ENCODE measurements at regions not wholly inside any gene's neighbourhood (a gene's known extent, or its start where the extent isn't known, plus 50 kb on each side); places are given as distances from the start of the nearest gene placed in this dataset.
A peak's percentile ranks its signal among the peaks of the same experiment; 100 is the strongest.

GRCh38 chrX:859329-859728 is 228.7 kb downstream of the SHOX start:
- Mint-ChIP-seq H3K27ac (no peak overlapping the region), H3K27me3 (peaks cover 0 to 6% of the 10 kb centered on the region in 2 donors), H3K4me3 (no peak overlapping the region), H3K9me3 (peaks cover 5 to 12% (median 7%) of the 10 kb centered on the region in 3 donors), H3K36me3 (no peaks in the 10 kb centered on the region), H3K4me1 (no peaks in the 10 kb centered on the region)
- Histone ChIP-seq H3K9me3 (no peaks in the 10 kb centered on the region), H3K4me1 (ENCODE audit: control insufficient read depth in 1 of 2, extremely low read depth in 1 of 2, insufficient read depth in 2 of 2, low read length in 2 of 2) (no peaks in the 10 kb centered on the region), H3K36me3 (ENCODE audit: control insufficient read depth in 2 of 2, extremely low read depth in 1 of 2, insufficient read depth in 1 of 2, low read length in 1 of 2) (no peaks in the 10 kb centered on the region), H3K27ac (ENCODE audit: low read length) (no peak overlapping the region), H3K27me3 (replicated peaks in 1 of 2; ENCODE audit: control insufficient read depth in 2 of 2, extremely low read depth in 1 of 2, insufficient read depth in 2 of 2, low read length in 1 of 2) (no peaks in the 10 kb centered on the region), H3K4me3 (ENCODE audit: control insufficient read depth in 1 of 2, extremely low read depth in 1 of 2, low read length in 1 of 2) (no peak overlapping the region)
- POLR2A ChIA-PET, result no interaction called here
- no peak for DNase-seq
- no peak for ATAC-seq (replicated peaks in 1 of 4)
- CTCF ChIA-PET, result no interaction called here
- WGBS (ENCODE audit: insufficient coverage), result 100% methylated on average over 1 of the region's 1 CpG

- CTCF ChIA-PET, result no interaction called here
- DNase-seq (no peak), ATAC-seq (replicated peaks in 1 of 4) (no peak)
- Mint-ChIP-seq H3K4me1 (no peaks in the 10 kb centered on the region), H3K27ac (no peak overlapping the region), H3K4me3 (no peak overlapping the region), H3K9me3 (peaks cover 5 to 12% (median 7%) of the 10 kb centered on the region in 3 donors), H3K27me3 (peaks cover 0 to 9% of the 10 kb centered on the region in 2 donors), H3K36me3 (no peaks in the 10 kb centered on the region)
- Histone ChIP-seq H3K27me3 (replicated peaks in 1 of 2; ENCODE audit: control insufficient read depth in 2 of 2, extremely low read depth in 1 of 2, insufficient read depth in 2 of 2, low read length in 1 of 2) (no peaks in the 10 kb centered on the region), H3K4me3 (ENCODE audit: control insufficient read depth in 1 of 2, extremely low read depth in 1 of 2, low read length in 1 of 2) (no peak overlapping the region), H3K9me3 (no peaks in the 10 kb centered on the region), H3K36me3 (ENCODE audit: control insufficient read depth in 2 of 2, extremely low read depth in 1 of 2, insufficient read depth in 1 of 2, low read length in 1 of 2) (no peaks in the 10 kb centered on the region), H3K4me1 (ENCODE audit: control insufficient read depth in 1 of 2, extremely low read depth in 1 of 2, insufficient read depth in 2 of 2, low read length in 2 of 2) (no peaks in the 10 kb centered on the region), H3K27ac (ENCODE audit: low read length) (no peak overlapping the region)
- POLR2A ChIA-PET, result no interaction called here
- WGBS (ENCODE audit: insufficient coverage), result no CpG with 5 or more reads among the region's 1 CpG
These were observed 228.0 kb downstream of the SHOX start for GRCh38 chrX:858542-859078.

- Mint-ChIP-seq H3K4me3 (no peak overlapping the region), H3K27me3 (peaks cover 3 to 13% of the 10 kb centered on the region in 2 donors), H3K4me1 (no peaks in the 10 kb centered on the region), H3K27ac (no peak overlapping the region), H3K36me3 (no peaks in the 10 kb centered on the region), H3K9me3 (peaks cover 5 to 17% (median 7%) of the 10 kb centered on the region in 3 donors)
- no peaks in the 10 kb centered on the region for H3K36me3 ChIP-seq (ENCODE audit: control insufficient read depth in 2 of 2, extremely low read depth in 1 of 2, insufficient read depth in 1 of 2, low read length in 1 of 2)
- DNase-seq (no peak), ATAC-seq (replicated peaks in 1 of 4) (no peak)
- no peaks in the 10 kb centered on the region for H3K9me3 ChIP-seq
- no peak overlapping the region for H3K4me3 ChIP-seq (ENCODE audit: control insufficient read depth in 1 of 2, extremely low read depth in 1 of 2, low read length in 1 of 2)
- no CpG with 5 or more reads among the region's 5 CpGs for WGBS (ENCODE audit: insufficient coverage)
- H3K4me1 ChIP-seq (ENCODE audit: control insufficient read depth in 1 of 2, extremely low read depth in 1 of 2, insufficient read depth in 2 of 2, low read length in 2 of 2), result no peaks in the 10 kb centered on the region
- CTCF ChIA-PET, result no interaction called here
- H3K27me3 ChIP-seq (replicated peaks in 1 of 2; ENCODE audit: control insufficient read depth in 2 of 2, extremely low read depth in 1 of 2, insufficient read depth in 2 of 2, low read length in 1 of 2), result no peaks in the 10 kb centered on the region
- H3K27ac ChIP-seq (ENCODE audit: low read length), result no peak overlapping the region
- POLR2A ChIA-PET, result no interaction called here
These were observed 226.8 kb downstream of the SHOX start for GRCh38 chrX:857376-857775.

GRCh38 chrX:856566-857290 is 226.1 kb downstream of the SHOX start:
- Histone ChIP-seq H3K9me3 (no peaks in the 10 kb centered on the region), H3K36me3 (ENCODE audit: control insufficient read depth in 2 of 2, extremely low read depth in 1 of 2, insufficient read depth in 1 of 2, low read length in 1 of 2) (no peaks in the 10 kb centered on the region), H3K4me1 (ENCODE audit: control insufficient read depth in 1 of 2, extremely low read depth in 1 of 2, insufficient read depth in 2 of 2, low read length in 2 of 2) (no peaks in the 10 kb centered on the region), H3K27ac (ENCODE audit: low read length) (no peak overlapping the region), H3K4me3 (ENCODE audit: control insufficient read depth in 1 of 2, extremely low read depth in 1 of 2, low read length in 1 of 2) (no peak overlapping the region), H3K27me3 (replicated peaks in 1 of 2; ENCODE audit: control insufficient read depth in 2 of 2, extremely low read depth in 1 of 2, insufficient read depth in 2 of 2, low read length in 1 of 2) (no peaks in the 10 kb centered on the region)
- Mint-ChIP-seq H3K4me1 (no peaks in the 10 kb centered on the region), H3K36me3 (no peaks in the 10 kb centered on the region), H3K27me3 (peaks cover 3 to 13% of the 10 kb centered on the region in 2 donors), H3K4me3 (no peak overlapping the region), H3K9me3 (peaks cover 5 to 17% (median 7%) of the 10 kb centered on the region in 3 donors), H3K27ac (no peak overlapping the region)
- WGBS (ENCODE audit: insufficient coverage), result 14% methylated on average over 1 of the region's 14 CpGs
- DNase-seq, result no peak
- CTCF ChIA-PET, result no interaction called here
- ATAC-seq (replicated peaks in 1 of 4), result no peak
- POLR2A ChIA-PET, result no interaction called here

- no peak overlapping the region for H3K4me3 Mint-ChIP-seq
- Histone ChIP-seq H3K36me3 (ENCODE audit: control insufficient read depth in 2 of 2, extremely low read depth in 1 of 2, insufficient read depth in 1 of 2, low read length in 1 of 2) (no peaks in the 10 kb centered on the region), H3K27ac (ENCODE audit: low read length) (no peak overlapping the region), H3K9me3 (no peaks in the 10 kb centered on the region), H3K4me3 (ENCODE audit: control insufficient read depth in 1 of 2, extremely low read depth in 1 of 2, low read length in 1 of 2) (no peak overlapping the region), H3K27me3 (replicated peaks in 1 of 2; ENCODE audit: control insufficient read depth in 2 of 2, extremely low read depth in 1 of 2, insufficient read depth in 2 of 2, low read length in 1 of 2) (peaks cover 0 to 5% of the 10 kb centered on the region in 2 experiments), H3K4me1 (ENCODE audit: control insufficient read depth in 1 of 2, extremely low read depth in 1 of 2, insufficient read depth in 2 of 2, low read length in 2 of 2) (peaks cover 3 to 8% of the 10 kb centered on the region in 2 experiments)
- DNase-seq (no peak), ATAC-seq (replicated peaks in 1 of 4) (no peak)
- H3K27ac Mint-ChIP-seq, result no peak overlapping the region
- H3K4me1 Mint-ChIP-seq, result peaks cover 6 to 13% (median 9%) of the 10 kb centered on the region in 3 donors
- 57% methylated on average over 3 of the region's 7 CpGs for WGBS (ENCODE audit: insufficient coverage)
- ChIA-PET POLR2A (no interaction called here), CTCF (no interaction called here)
- peaks cover 0 to 10% (median 0%) of the 10 kb centered on the region in 3 donors for H3K9me3 Mint-ChIP-seq
- H3K27me3 Mint-ChIP-seq, result peaks cover 3 to 13% of the 10 kb centered on the region in 2 donors
- no peaks in the 10 kb centered on the region for H3K36me3 Mint-ChIP-seq
These were observed 222.7 kb downstream of the SHOX start for GRCh38 chrX:853304-853703.

- ATAC-seq (replicated peaks in 1 of 4), result peak in 3 of 4 experiments; percentile 19 to 45 (median 23)
- POLR2A ChIA-PET, result no interaction called here
- 2% methylated on average over 8 of the region's 11 CpGs for WGBS (ENCODE audit: insufficient coverage)
These were observed 219.9 kb downstream of the SHOX start for GRCh38 chrX:850471-850916.

More at GRCh38 chrX:850471-850916, 219.9 kb downstream of the SHOX start:
- H3K36me3 Mint-ChIP-seq, result no peaks in the 10 kb centered on the region
- DNase-seq, result peak in 1 of 35 experiments; percentile 6
- no peak overlapping the region for H3K27ac ChIP-seq (ENCODE audit: low read length)
- H3K36me3 ChIP-seq (ENCODE audit: control insufficient read depth in 2 of 2, extremely low read depth in 1 of 2, insufficient read depth in 1 of 2, low read length in 1 of 2), result no peaks in the 10 kb centered on the region
- H3K4me3 ChIP-seq (ENCODE audit: control insufficient read depth in 1 of 2, extremely low read depth in 1 of 2, low read length in 1 of 2), result no peak overlapping the region
- peak overlapping the region in 2 of 3 donors; percentile 39 to 59 for H3K4me3 Mint-ChIP-seq
- peaks cover 6 to 13% (median 9%) of the 10 kb centered on the region in 3 donors for H3K4me1 Mint-ChIP-seq
- H3K27me3 Mint-ChIP-seq, result peaks cover 3 to 17% of the 10 kb centered on the region in 2 donors
- no peaks in the 10 kb centered on the region for H3K9me3 ChIP-seq
- CTCF ChIA-PET, result no interaction called here
- H3K27ac Mint-ChIP-seq, result no peak overlapping the region
- peaks cover 3 to 8% of the 10 kb centered on the region in 2 experiments for H3K4me1 ChIP-seq (ENCODE audit: control insufficient read depth in 1 of 2, extremely low read depth in 1 of 2, insufficient read depth in 2 of 2, low read length in 2 of 2)
- peaks cover 0 to 5% of the 10 kb centered on the region in 2 experiments for H3K27me3 ChIP-seq (replicated peaks in 1 of 2; ENCODE audit: control insufficient read depth in 2 of 2, extremely low read depth in 1 of 2, insufficient read depth in 2 of 2, low read length in 1 of 2)
- H3K9me3 Mint-ChIP-seq, result peaks cover 0 to 5% (median 0%) of the 10 kb centered on the region in 3 donors
